Natural killer cell treated with Interleukin-12 subunit alpha and Interleukin-12 subunit beta and Interleukin-15 and Interleukin-18, amount 100 ng/mL, for 72 hours (primary cell): ENCODE measurements at regions not wholly inside any gene's neighbourhood (a gene's known extent, or its start where the extent isn't known, plus 50 kb on each side); places are given as distances from the start of the nearest gene placed in this dataset.
"Not testable (repeated sequence)": the region's sequence is repeated elsewhere in the genome, so short reads cannot be mapped to it uniquely, and the experiment has no call there.

Source experiments
- ATAC-seq, 2 donors: fragments of 150-1000 bp; cut with Tn5 transposase in 1 of 2; sonication (Bioruptor Pico), chemical (Tn5 transposase) in 1 of 2; 2 replicates each; pipeline ENCODE4 v1.10.0; 2021
- DNase-seq: peaks from one replicate; pipeline ENCODE4 v3.0.0; 2022; ENCODE audit warnings: low spot score
- H3K27ac Mint-ChIP-seq, 2 donors: 1 replicate in 1 of 2; 2 replicates in 1 of 2; pipeline ENCODE4 v1.8.0; 2022; ENCODE audit warnings: mixed read lengths in 2 of 2, mild to moderate bottlenecking in 1 of 2, moderate library complexity in 1 of 2
- H3K27me3 Mint-ChIP-seq, 2 donors: 1 replicate in 1 of 2; 2 replicates in 1 of 2; pipeline ENCODE4 v1.8.0; 2022; ENCODE audit warnings: mixed read lengths in 2 of 2
- H3K36me3 Mint-ChIP-seq: one replicate; pipeline ENCODE4 v1.8.0; 2022; ENCODE audit warnings: mixed read lengths
- H3K4me1 Mint-ChIP-seq, 2 donors: 1 replicate in 1 of 2; 2 replicates in 1 of 2; pipeline ENCODE4 v1.8.0; 2022; ENCODE audit warnings: low read depth in 2 of 2, mixed read lengths in 2 of 2, mild to moderate bottlenecking in 1 of 2
- H3K4me3 Mint-ChIP-seq: one replicate; pipeline ENCODE4 v1.8.0; 2022; ENCODE audit warnings: mixed read lengths
- H3K9me3 Mint-ChIP-seq: 2 replicates; pipeline ENCODE4 v1.8.0; 2022; ENCODE audit warnings: mixed read lengths

GRCh38 chr6:49325891-49326290, 137.2 kb downstream of the MMUT start:
- ATAC-seq (no peak), DNase-seq (no peak)
- Mint-ChIP-seq H3K36me3 (no peaks in the 10 kb centered on the region), H3K9me3 (peaks cover 8% of the 10 kb centered on the region), H3K4me3 (no peak overlapping the region), H3K4me1 (no peaks in the 10 kb centered on the region), H3K27me3 (no peaks in the 10 kb centered on the region), H3K27ac (no peak overlapping the region)

GRCh38 chr6:49322861-49323260, 140.2 kb downstream of the MMUT start:
- DNase-seq = no peak
- H3K9me3 Mint-ChIP-seq = peaks cover 13% of the 10 kb centered on the region
- H3K36me3 Mint-ChIP-seq = no peaks in the 10 kb centered on the region
- no peak overlapping the region for H3K4me3 Mint-ChIP-seq
- no peak overlapping the region for H3K27ac Mint-ChIP-seq
- H3K4me1 Mint-ChIP-seq = no peaks in the 10 kb centered on the region
- no peaks in the 10 kb centered on the region for H3K27me3 Mint-ChIP-seq
- ATAC-seq = no peak

- Mint-ChIP-seq H3K36me3 (no peaks in the 10 kb centered on the region), H3K4me1 (no peaks in the 10 kb centered on the region), H3K4me3 (no peak overlapping the region), H3K27ac (no peak overlapping the region), H3K9me3 (peaks cover 25% of the 10 kb centered on the region), H3K27me3 (no peaks in the 10 kb centered on the region)
- ATAC-seq = no peak
- DNase-seq = no peak
Observed at GRCh38 chr6:49321561-49322072, 141.4 kb downstream of the MMUT start.

GRCh38 chr6:49305010-49305409, 158.0 kb downstream of the MMUT start:
- Mint-ChIP-seq H3K4me1 (no peaks in the 10 kb centered on the region), H3K4me3 (no peak overlapping the region), H3K9me3 (peaks cover 13% of the 10 kb centered on the region), H3K27ac (no peak overlapping the region), H3K27me3 (no peaks in the 10 kb centered on the region), H3K36me3 (no peaks in the 10 kb centered on the region)
- ATAC-seq (no peak), DNase-seq (no peak)

- H3K27ac Mint-ChIP-seq, H3K27me3 Mint-ChIP-seq, ATAC-seq, H3K36me3 Mint-ChIP-seq, H3K4me1 Mint-ChIP-seq, H3K4me3 Mint-ChIP-seq, DNase-seq: not testable (repeated sequence)
- H3K9me3 Mint-ChIP-seq = peaks cover 13% of the 10 kb centered on the region
Observed at GRCh38 chr6:49304393-49304792, 158.7 kb downstream of the MMUT start.

- DNase-seq = no peak
- Mint-ChIP-seq H3K4me1 (no peaks in the 10 kb centered on the region), H3K4me3 (no peak overlapping the region), H3K9me3 (peaks cover 14% of the 10 kb centered on the region), H3K27ac (no peak overlapping the region), H3K27me3 (no peaks in the 10 kb centered on the region), H3K36me3 (no peaks in the 10 kb centered on the region)
- ATAC-seq = no peak
Observed at GRCh38 chr6:49300911-49301310, 162.1 kb downstream of the MMUT start.

GRCh38 chr6:49300443-49300842, 162.6 kb downstream of the MMUT start:
- ATAC-seq (no peak), DNase-seq (no peak)
- H3K4me3 Mint-ChIP-seq = no peak overlapping the region
- H3K9me3 Mint-ChIP-seq = peaks cover 14% of the 10 kb centered on the region
- H3K4me1 Mint-ChIP-seq = no peaks in the 10 kb centered on the region
- H3K27me3 Mint-ChIP-seq = no peaks in the 10 kb centered on the region
- no peaks in the 10 kb centered on the region for H3K36me3 Mint-ChIP-seq
- no peak overlapping the region for H3K27ac Mint-ChIP-seq

- no peak for DNase-seq
- no peak for ATAC-seq
- Mint-ChIP-seq H3K27ac (no peak overlapping the region), H3K27me3 (no peaks in the 10 kb centered on the region), H3K9me3 (peaks cover 14% of the 10 kb centered on the region), H3K36me3 (no peaks in the 10 kb centered on the region), H3K4me3 (no peak overlapping the region), H3K4me1 (no peaks in the 10 kb centered on the region)
Observed at GRCh38 chr6:49299279-49299678, 163.8 kb downstream of the MMUT start.

GRCh38 chr6:49284180-49284579, 178.9 kb downstream of the MMUT start:
- no peak for ATAC-seq

GRCh38 chr6:49274809-49275769, 188.0 kb downstream of the MMUT start:
- not testable (repeated sequence) for H3K27me3 Mint-ChIP-seq, H3K4me1 Mint-ChIP-seq, H3K27ac Mint-ChIP-seq, ATAC-seq, DNase-seq, H3K4me3 Mint-ChIP-seq
- peaks cover 13% of the 10 kb centered on the region for H3K36me3 Mint-ChIP-seq
- H3K9me3 Mint-ChIP-seq = peaks cover 20% of the 10 kb centered on the region

More at GRCh38 chr6:49284180-49284579, 178.9 kb downstream of the MMUT start:
- no peak overlapping the region for H3K27ac Mint-ChIP-seq
- no peak overlapping the region for H3K4me3 Mint-ChIP-seq
- H3K27me3 Mint-ChIP-seq = no peaks in the 10 kb centered on the region
- H3K36me3 Mint-ChIP-seq = no peaks in the 10 kb centered on the region
- no peaks in the 10 kb centered on the region for H3K4me1 Mint-ChIP-seq
- DNase-seq = no peak
- H3K9me3 Mint-ChIP-seq = peaks cover 10% of the 10 kb centered on the region

- Mint-ChIP-seq H3K27ac (no peak overlapping the region), H3K27me3 (no peaks in the 10 kb centered on the region), H3K36me3 (no peaks in the 10 kb centered on the region), H3K9me3 (peaks cover 5% of the 10 kb centered on the region), H3K4me3 (no peak overlapping the region), H3K4me1 (no peaks in the 10 kb centered on the region)
- ATAC-seq = no peak
- no peak for DNase-seq
Observed at GRCh38 chr6:49269190-49269589, 193.9 kb downstream of the MMUT start.

- no peaks in the 10 kb centered on the region for H3K36me3 Mint-ChIP-seq
- DNase-seq (no peak), ATAC-seq (no peak)
- H3K4me1 Mint-ChIP-seq = no peaks in the 10 kb centered on the region
- no peak overlapping the region for H3K27ac Mint-ChIP-seq
- no peaks in the 10 kb centered on the region for H3K27me3 Mint-ChIP-seq
- H3K9me3 Mint-ChIP-seq = no peaks in the 10 kb centered on the region
- no peak overlapping the region for H3K4me3 Mint-ChIP-seq
Observed at GRCh38 chr6:49264909-49265308, 198.1 kb downstream of the MMUT start.

GRCh38 chr6:49264496-49264895, 198.6 kb downstream of the MMUT start:
- H3K27me3 Mint-ChIP-seq = no peaks in the 10 kb centered on the region
- no peak overlapping the region for H3K4me3 Mint-ChIP-seq
- no peak for DNase-seq
- H3K4me1 Mint-ChIP-seq = no peaks in the 10 kb centered on the region
- no peak overlapping the region for H3K27ac Mint-ChIP-seq
- no peaks in the 10 kb centered on the region for H3K36me3 Mint-ChIP-seq
- H3K9me3 Mint-ChIP-seq = no peaks in the 10 kb centered on the region
- no peak for ATAC-seq

GRCh38 chr6:49257549-49257948, 205.5 kb downstream of the MMUT start:
- Mint-ChIP-seq H3K27me3 (no peaks in the 10 kb centered on the region), H3K36me3 (no peaks in the 10 kb centered on the region), H3K4me3 (no peak overlapping the region), H3K27ac (no peak overlapping the region), H3K4me1 (no peaks in the 10 kb centered on the region), H3K9me3 (peaks cover 4% of the 10 kb centered on the region)
- DNase-seq (no peak), ATAC-seq (no peak)
